ENCODE measurements at regions not wholly inside any gene's neighbourhood (a gene's known extent, or its start where the extent isn't known, plus 50 kb on each side); places are given as distances from the start of the nearest gene placed in this dataset.

GRCh38 chr7:25727446-25727845, 424.6 kb upstream of the NFE2L3 start:
- H3K4me3 ChIP-seq (ENCODE audit: low read depth, low read length): no peak overlapping the region
- TF ChIP-seq CTCF (IDR thresholded peaks at IDR 0.05; ENCODE audit: control insufficient read depth, extremely low read depth, insufficient read depth): no peak
- DNase-seq (ENCODE audit: low read depth): no peak

GRCh38 chr7:25727876-25728275, 424.1 kb upstream of the NFE2L3 start:
- no peak for TF ChIP-seq CTCF (IDR thresholded peaks at IDR 0.05; ENCODE audit: control insufficient read depth, extremely low read depth, insufficient read depth)
- no peak for DNase-seq (ENCODE audit: low read depth)
- H3K4me3 ChIP-seq (ENCODE audit: low read depth, low read length): no peak overlapping the region

GRCh38 chr7:25731068-25731845, 420.7 kb upstream of the NFE2L3 start:
- H3K4me3 ChIP-seq (ENCODE audit: low read depth, low read length): no peak overlapping the region
- no peak for TF ChIP-seq CTCF (IDR thresholded peaks at IDR 0.05; ENCODE audit: control insufficient read depth, extremely low read depth, insufficient read depth)
- DNase-seq (ENCODE audit: low read depth): no peak

GRCh38 chr7:25731846-25732245, 420.2 kb upstream of the NFE2L3 start:
- no peak overlapping the region for H3K4me3 ChIP-seq (ENCODE audit: low read depth, low read length)
- DNase-seq (ENCODE audit: low read depth): no peak
- TF ChIP-seq CTCF (IDR thresholded peaks at IDR 0.05; ENCODE audit: control insufficient read depth, extremely low read depth, insufficient read depth): no peak

- TF ChIP-seq CTCF (IDR thresholded peaks at IDR 0.05; ENCODE audit: control insufficient read depth, extremely low read depth, insufficient read depth): no peak
- no peak for DNase-seq (ENCODE audit: low read depth)
- no peak overlapping the region for H3K4me3 ChIP-seq (ENCODE audit: low read depth, low read length)
These were observed 419.2 kb upstream of the NFE2L3 start for GRCh38 chr7:25732766-25733217.

GRCh38 chr7:25735674-25736242, 416.2 kb upstream of the NFE2L3 start:
- H3K4me3 ChIP-seq (ENCODE audit: low read depth, low read length): no peak overlapping the region
- no peak for DNase-seq (ENCODE audit: low read depth)
- no peak for TF ChIP-seq CTCF (IDR thresholded peaks at IDR 0.05; ENCODE audit: control insufficient read depth, extremely low read depth, insufficient read depth)

All from LNCaP clone FGC (cell line).